Hepatocyte (in vitro differentiated cells): ENCODE measurements at regions not wholly inside any gene's neighbourhood (a gene's known extent, or its start where the extent isn't known, plus 50 kb on each side); places are given as distances from the start of the nearest gene placed in this dataset.
"Not testable (repeated sequence)": the region's sequence is repeated elsewhere in the genome, so short reads cannot be mapped to it uniquely, and the experiment has no call there.

Experiments used
- DNase-seq: peaks from one replicate; pipeline ENCODE4 v3.0.0-alpha.2; 2016; ENCODE audit warnings: low spot score
- H2AFZ ChIP-seq: fragments of 200-600 bp; sonication (generic); 2 replicates; pipeline ENCODE4 v1.6.0; 2016; ENCODE audit warnings: antibody characterized with exemption, mild to moderate bottlenecking
- H3K27ac ChIP-seq: fragments of 200-600 bp; sonication (generic); 2 replicates; pipeline ENCODE4 v1.5.1; 2016; ENCODE audit warnings: mild to moderate bottlenecking
- H3K27me3 ChIP-seq: fragments of 200-600 bp; sonication (generic); 2 replicates; pipeline ENCODE4 v1.6.1; 2016
- H3K36me3 ChIP-seq: fragments of 200-600 bp; sonication (generic); replicated peaks from 2 replicates; pipeline ENCODE4 v1.5.1; 2016; ENCODE audit warnings: low read depth; ENCODE audit not compliant: insufficient read depth
- H3K4me1 ChIP-seq: fragments of 200-600 bp; sonication (generic); 2 replicates; pipeline ENCODE4 v1.5.1; 2016; ENCODE audit warnings: mild to moderate bottlenecking, moderate library complexity; ENCODE audit not compliant: insufficient read depth
- H3K4me2 ChIP-seq: fragments of 200-600 bp; sonication (generic); 2 replicates; pipeline ENCODE4 v1.6.0; 2016
- H3K4me3 ChIP-seq: fragments of 200-600 bp; sonication (generic); 2 replicates; pipeline ENCODE4 v1.5.1; 2016; ENCODE audit warnings: mild to moderate bottlenecking
- H3K79me2 ChIP-seq: fragments of 200-600 bp; sonication (generic); 2 replicates; pipeline ENCODE4 v1.6.0; 2017; ENCODE audit warnings: mild to moderate bottlenecking
- H3K9me2 ChIP-seq: fragments of 200-600 bp; sonication (generic); replicated peaks from 2 replicates; pipeline ENCODE4 v1.6.0; 2017; ENCODE audit warnings: mild to moderate bottlenecking; ENCODE audit not compliant: insufficient read depth
- H3K9me3 ChIP-seq: fragments of 200-600 bp; sonication (generic); 2 replicates; pipeline ENCODE4 v1.5.1; 2016; ENCODE audit warnings: low read depth, mild to moderate bottlenecking
- H4K20me1 ChIP-seq: fragments of 200-600 bp; sonication (generic); 2 replicates; pipeline ENCODE4 v1.6.0; 2016; ENCODE audit warnings: mild to moderate bottlenecking; ENCODE audit not compliant: insufficient read depth, poor library complexity, severe bottlenecking
- CTCF ChIP-seq: fragments of 200-600 bp; sonication (generic); IDR thresholded peaks from 2 replicates; pipeline ENCODE4 v1.5.1; 2016; ENCODE audit warnings: antibody characterized with exemption, mild to moderate bottlenecking; ENCODE audit not compliant: poor library complexity
- EZH2 ChIP-seq: fragments of 200-600 bp; sonication (generic); IDR thresholded peaks from 2 replicates; pipeline ENCODE4 v1.6.1; 2016; ENCODE audit warnings: antibody characterized with exemption, mild to moderate bottlenecking, borderline replicate concordance
- EZH2phosphoT487 ChIP-seq: fragments of 200-600 bp; sonication (generic); IDR thresholded peaks from one replicate; pipeline ENCODE4 v1.6.1; 2018; ENCODE audit warnings: antibody characterized with exemption, mild to moderate bottlenecking, low read depth, moderate library complexity; ENCODE audit not compliant: unreplicated experiment, severe bottlenecking
- WGBS: methylation state at CpG from one replicate; pipeline ENCODE4 v1.1.6; 2016; ENCODE audit warnings: low lambda C conversion rate; ENCODE audit errors: missing lambda C conversion rate; 5-methylcytosine and 5-hydroxymethylcytosine counted together

- TF ChIP-seq CTCF (no peak), EZH2 (no peak), EZH2phosphoT487 (no peak)
- Histone ChIP-seq H3K36me3 (no peaks in the 10 kb centered on the region), H3K4me3 (no peak overlapping the region), H3K4me1 (no peaks in the 10 kb centered on the region), H3K9me2 (no peaks in the 10 kb centered on the region), H2AFZ (no peak overlapping the region), H3K9me3 (no peaks in the 10 kb centered on the region), H3K27ac (no peak overlapping the region), H3K4me2 (no peak overlapping the region), H3K27me3 (no peaks in the 10 kb centered on the region), H4K20me1 (no peaks in the 10 kb centered on the region), H3K79me2 (no peaks in the 10 kb centered on the region)
- WGBS, result 91% methylated on average over 1 of the region's 1 CpG
- no peak for DNase-seq
These were observed 952.7 kb downstream of the TDRD15 start for GRCh38 chr2:22076454-22076853.

- Histone ChIP-seq H4K20me1 (no peaks in the 10 kb centered on the region), H3K79me2 (no peaks in the 10 kb centered on the region), H3K9me2 (no peaks in the 10 kb centered on the region), H3K27ac (no peak overlapping the region), H3K27me3 (no peaks in the 10 kb centered on the region), H3K9me3 (no peaks in the 10 kb centered on the region), H3K4me2 (no peak overlapping the region), H3K4me3 (no peak overlapping the region), H3K36me3 (no peaks in the 10 kb centered on the region), H2AFZ (no peak overlapping the region), H3K4me1 (no peaks in the 10 kb centered on the region)
- TF ChIP-seq EZH2 (no peak), EZH2phosphoT487 (no peak), CTCF (no peak)
- no peak for DNase-seq
These were observed 954.9 kb downstream of the TDRD15 start for GRCh38 chr2:22078701-22079100.

- Histone ChIP-seq H3K4me1 (no peaks in the 10 kb centered on the region), H4K20me1 (no peaks in the 10 kb centered on the region), H3K27ac (no peak overlapping the region), H3K36me3 (no peaks in the 10 kb centered on the region), H3K9me2 (no peaks in the 10 kb centered on the region), H3K9me3 (no peaks in the 10 kb centered on the region), H3K27me3 (no peaks in the 10 kb centered on the region), H3K4me2 (no peak overlapping the region), H3K79me2 (no peaks in the 10 kb centered on the region), H2AFZ (no peak overlapping the region), H3K4me3 (no peak overlapping the region)
- TF ChIP-seq CTCF (no peak), EZH2phosphoT487 (no peak), EZH2 (no peak)
- WGBS, result 78% methylated on average over 3 of the region's 3 CpGs
- DNase-seq, result no peak
These were observed 955.8 kb downstream of the TDRD15 start for GRCh38 chr2:22079583-22079982.

- no peak overlapping the region for H3K4me2 ChIP-seq
- no peaks in the 10 kb centered on the region for H4K20me1 ChIP-seq
- no peaks in the 10 kb centered on the region for H3K27me3 ChIP-seq
- no peaks in the 10 kb centered on the region for H3K36me3 ChIP-seq
- H3K4me3 ChIP-seq, result no peak overlapping the region
- no peak for DNase-seq
- TF ChIP-seq EZH2phosphoT487 (no peak), CTCF (no peak), EZH2 (no peak)
- WGBS, result 86% methylated on average over 2 of the region's 2 CpGs
- H3K9me3 ChIP-seq, result no peaks in the 10 kb centered on the region
- H3K27ac ChIP-seq, result no peak overlapping the region
- H3K9me2 ChIP-seq, result no peaks in the 10 kb centered on the region
- H3K79me2 ChIP-seq, result no peaks in the 10 kb centered on the region
- H2AFZ ChIP-seq, result no peak overlapping the region
- H3K4me1 ChIP-seq, result no peaks in the 10 kb centered on the region
These were observed 963.0 kb downstream of the TDRD15 start for GRCh38 chr2:22086726-22087125.

GRCh38 chr2:22103617-22104016, 979.8 kb downstream of the TDRD15 start:
- H3K36me3 ChIP-seq, H4K20me1 ChIP-seq, H3K4me1 ChIP-seq, H3K4me3 ChIP-seq, H3K79me2 ChIP-seq, DNase-seq, H3K9me2 ChIP-seq, H3K4me2 ChIP-seq, H3K27ac ChIP-seq, H2AFZ ChIP-seq, H3K9me3 ChIP-seq, H3K27me3 ChIP-seq: not testable (repeated sequence)
- 82% methylated on average over 3 of the region's 3 CpGs for WGBS
